Middle frontal gyrus (tissue), 1 donor: ENCODE measurements at regions not wholly inside any gene's neighbourhood (a gene's known extent, or its start where the extent isn't known, plus 50 kb on each side); places are given as distances from the start of the nearest gene placed in this dataset.

Experiments
- DNase-seq: peaks from one replicate; pipeline ENCODE4 v3.0.0-alpha.2; 2015; ENCODE audit warnings: low spot score; ENCODE audit errors: extremely low spot score

DNA sequence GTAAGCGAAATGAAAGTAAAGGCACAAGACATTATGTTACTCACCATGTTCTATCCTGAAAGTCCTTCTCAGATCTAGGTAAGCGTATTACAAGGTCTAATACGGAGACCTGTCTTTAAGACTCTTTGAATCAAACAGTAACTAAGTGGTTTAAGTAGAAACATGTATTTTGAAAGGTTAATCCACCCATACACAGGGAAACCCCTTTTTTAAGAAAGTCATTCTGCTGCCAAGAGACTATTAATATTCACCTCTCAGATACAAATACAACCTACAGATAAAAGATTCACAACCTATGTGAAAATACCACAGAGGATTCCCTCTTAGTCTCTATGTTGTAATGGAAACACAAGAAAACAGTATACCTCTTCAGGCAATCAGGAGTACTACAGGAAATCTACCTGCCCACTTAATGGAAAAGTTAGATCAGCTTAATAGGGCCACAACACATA lies 63.2 kb upstream of the TNIP3 start:
- no peak for DNase-seq

DNA sequence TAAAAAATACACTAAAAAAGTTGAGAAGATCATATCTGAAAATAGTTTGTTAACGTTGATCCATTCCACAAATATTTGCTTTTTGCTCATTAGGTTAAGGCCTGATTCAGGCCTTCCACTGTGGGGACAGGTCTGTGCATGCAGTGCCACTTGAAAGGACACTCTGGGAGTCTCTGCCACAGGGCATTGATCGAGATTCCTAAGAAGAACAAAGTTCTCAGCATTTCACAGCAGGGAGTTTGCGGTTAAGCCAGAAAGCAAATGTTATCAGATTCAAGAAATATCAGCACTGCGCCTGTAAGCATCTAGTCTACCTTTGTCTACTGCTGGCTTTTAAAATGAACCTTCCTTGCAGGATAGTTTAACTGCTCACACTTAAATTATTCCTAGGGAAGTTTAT lies 62.2 kb upstream of the TNIP3 start:
- DNase-seq, result no peak

DNA sequence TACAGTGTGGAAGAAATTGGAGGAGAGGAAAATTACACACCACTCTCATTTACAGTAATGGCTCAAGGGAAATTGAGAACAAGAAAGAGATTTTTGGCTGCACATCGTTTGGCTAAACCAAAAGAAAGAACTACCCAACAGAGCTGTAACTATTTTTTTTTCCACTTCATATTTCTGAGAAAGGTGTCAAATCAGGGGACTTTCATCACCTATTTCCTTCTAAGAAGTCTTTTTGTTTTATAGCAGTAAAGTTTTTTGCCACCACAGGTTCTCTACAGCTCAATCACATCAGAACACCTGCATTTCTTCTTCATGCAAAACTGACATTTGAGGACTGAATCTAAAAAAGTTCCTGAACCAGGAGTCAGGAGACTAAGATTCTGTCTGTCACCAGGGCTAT lies 57.5 kb upstream of the TNIP3 start:
- DNase-seq, result no peak

DNA sequence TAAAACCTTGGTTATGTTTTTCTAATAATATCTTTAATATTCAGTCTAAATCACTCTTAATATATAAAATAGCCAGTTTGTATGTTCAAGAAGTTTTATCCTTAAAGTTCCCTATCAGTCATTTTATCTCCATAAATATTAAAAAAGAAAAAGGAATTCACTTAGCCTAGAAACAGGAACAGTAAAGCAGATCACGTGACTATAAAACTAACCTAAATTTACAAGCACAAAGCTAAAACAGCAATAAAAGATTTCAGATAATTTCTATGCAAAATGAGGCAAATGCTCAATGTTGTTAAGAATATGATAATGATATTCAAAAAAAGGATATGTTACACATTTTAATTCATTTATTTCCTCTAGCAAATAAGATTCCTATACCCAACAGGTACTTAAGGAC lies 57.1 kb upstream of the TNIP3 start:
- no peak for DNase-seq

DNA sequence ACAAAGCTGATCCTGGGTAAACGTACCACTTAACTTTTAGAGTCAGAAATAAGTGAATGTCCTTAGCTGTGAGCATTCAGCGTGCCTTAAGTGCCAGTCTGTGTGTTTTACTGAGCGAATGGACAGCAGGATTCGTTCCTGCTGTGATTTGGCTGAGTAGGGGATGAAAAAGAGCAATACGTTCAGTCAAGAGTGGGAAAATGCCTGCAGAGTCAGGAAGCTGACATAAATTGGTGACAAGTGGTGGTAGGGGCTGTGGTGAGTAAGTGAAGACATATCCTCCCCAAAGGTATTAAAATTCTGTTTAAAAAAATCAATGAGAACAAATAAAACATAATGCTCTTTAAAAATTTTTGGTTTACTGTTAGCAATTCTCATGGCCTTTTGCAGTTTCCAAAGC lies 56.6 kb upstream of the TNIP3 start:
- no peak for DNase-seq

DNA sequence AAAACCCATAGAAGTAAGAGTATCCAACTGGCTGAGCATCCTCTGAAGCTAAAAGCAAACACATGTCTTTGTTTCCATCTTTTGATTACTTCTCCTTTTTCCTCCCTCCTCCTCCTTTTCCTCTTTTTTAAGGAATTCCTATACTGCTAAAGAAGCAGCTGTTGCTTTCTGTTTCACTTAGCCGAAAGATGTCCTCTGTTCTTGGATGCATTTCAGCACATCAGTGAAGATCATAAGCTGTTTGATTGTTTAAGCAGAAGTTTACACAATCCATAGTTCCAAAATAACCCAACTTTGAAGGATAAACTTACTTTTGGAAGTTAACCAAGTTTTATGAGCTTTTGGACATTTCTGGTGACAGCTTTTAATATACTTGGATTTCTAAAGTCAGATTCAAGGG lies 55.1 kb upstream of the TNIP3 start:
- no peak for DNase-seq

DNA sequence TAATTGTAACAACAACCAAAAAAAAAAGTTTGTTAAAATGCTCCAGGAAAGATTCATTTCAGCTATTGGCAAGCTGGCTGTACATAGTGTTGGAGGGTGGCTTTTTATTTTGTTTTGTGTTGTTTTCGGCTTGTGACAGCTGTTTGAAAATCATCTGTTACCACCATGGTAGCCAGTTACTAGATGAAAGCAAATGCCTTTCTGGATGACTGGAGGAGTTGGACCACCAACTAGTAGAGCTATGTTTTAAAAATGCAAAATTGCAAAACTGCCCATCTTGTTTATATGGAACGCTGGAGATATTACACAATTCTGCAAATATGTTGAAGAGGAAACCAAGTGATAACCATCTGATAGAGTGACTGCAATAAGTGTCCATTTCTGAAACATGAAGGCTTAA lies 53.2 kb upstream of the TNIP3 start:
- DNase-seq, result no peak

DNA sequence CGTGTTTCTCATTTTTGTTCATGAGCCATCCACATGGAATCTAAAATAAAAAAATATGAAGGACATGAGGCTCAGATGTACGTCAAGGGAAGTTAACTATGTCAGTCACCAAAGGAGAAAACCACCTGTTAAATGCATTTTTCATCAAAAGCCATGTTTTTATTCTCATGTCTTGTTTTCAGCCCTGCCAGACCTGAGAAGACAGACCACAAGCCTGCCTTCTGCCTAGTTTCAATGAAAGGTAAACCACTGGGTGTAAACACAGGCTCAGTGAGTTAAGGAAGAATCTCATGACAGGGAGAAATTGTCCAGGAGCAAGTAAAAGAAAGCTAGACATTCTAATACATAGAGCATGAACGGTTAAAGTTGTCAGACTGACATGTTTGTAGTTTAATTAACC lies 52.3 kb upstream of the TNIP3 start:
- no peak for DNase-seq

DNA sequence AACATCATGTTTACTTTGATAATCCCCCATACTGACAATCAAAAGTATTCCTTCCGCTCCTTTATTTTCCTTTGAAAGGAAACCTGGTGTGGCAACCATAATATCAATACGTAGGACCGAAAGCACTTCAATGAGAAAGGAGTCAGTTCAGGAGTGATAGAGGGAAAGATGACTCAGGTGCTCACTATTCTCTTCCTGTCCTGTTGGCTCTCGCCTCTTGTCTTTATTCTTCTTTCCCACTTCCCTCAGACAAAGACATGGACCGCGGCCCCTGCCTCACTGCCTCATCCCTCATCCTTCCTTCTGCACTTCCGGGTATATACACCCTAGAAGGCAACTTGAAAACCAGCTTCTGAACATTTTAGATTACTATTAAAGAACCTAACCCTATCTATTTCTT lies 49.8 kb upstream of the TNIP3 start:
- DNase-seq, result no peak
